IMR-90 (cell line): ENCODE measurements at regions not wholly inside any gene's neighbourhood (a gene's known extent, or its start where the extent isn't known, plus 50 kb on each side); places are given as distances from the start of the nearest gene placed in this dataset.

Source experiments
- BHLHE40 ChIP-seq: fragments of 150-350 bp; IDR thresholded peaks from 2 replicates; pipeline ENCODE4 v1.6.1; 2016; ENCODE audit warnings: mild to moderate bottlenecking, low read depth, low read length
- CEBPB ChIP-seq: IDR thresholded peaks from 2 replicates; pipeline ENCODE4 v1.6.1; 2012; ENCODE audit warnings: low read depth, low read length, improper control_type of control experiment
- FOS ChIP-seq: fragments of 150-350 bp; IDR thresholded peaks from 2 replicates; pipeline ENCODE4 v1.6.1; 2016; ENCODE audit warnings: low read depth, low read length
- MAFK ChIP-seq: IDR thresholded peaks from 2 replicates; pipeline ENCODE4 v1.6.1; 2012; ENCODE audit warnings: low read depth, low read length, improper control_type of control experiment
- MAZ ChIP-seq: IDR thresholded peaks from 2 replicates; pipeline ENCODE4 v1.6.1; 2012; ENCODE audit warnings: low read depth, mild to moderate bottlenecking, low read length, improper control_type of control experiment, moderate library complexity, borderline replicate concordance
- MXI1 ChIP-seq: IDR thresholded peaks from 2 replicates; pipeline ENCODE4 v1.6.1; 2012; ENCODE audit warnings: low read depth, mild to moderate bottlenecking, low read length, moderate library complexity, borderline replicate concordance
- POLR2A ChIP-seq: IDR thresholded peaks from 2 replicates; pipeline ENCODE4 v1.6.1; 2012; ENCODE audit warnings: mild to moderate bottlenecking, low read depth, low read length
- RAD21 ChIP-seq: IDR thresholded peaks from 2 replicates; pipeline ENCODE4 v1.6.1; 2012; ENCODE audit warnings: low read length, improper control_type of control experiment
- RCOR1 ChIP-seq: IDR thresholded peaks from 2 replicates; pipeline ENCODE4 v1.6.1; 2012; ENCODE audit warnings: mild to moderate bottlenecking, low read length, improper control_type of control experiment; ENCODE audit not compliant: insufficient replicate concordance
- RFX5 ChIP-seq: IDR thresholded peaks from 2 replicates; pipeline ENCODE4 v1.8.0; 2012; ENCODE audit warnings: low read depth, mild to moderate bottlenecking, low read length, moderate library complexity
- SMC3 ChIP-seq: fragments of 150-350 bp; IDR thresholded peaks from 2 replicates; pipeline ENCODE4 v1.6.1; 2016; ENCODE audit warnings: low read depth, mild to moderate bottlenecking, antibody characterized with exemption, low read length, moderate library complexity
- TF ChIP-seq, protein P1 (sequence below): conservative IDR thresholded peaks from 2 replicates; pipeline ENCODE4 v1.5.1; 2012; ENCODE audit warnings: mild to moderate bottlenecking, low read depth, low read length, improper control_type of control experiment
- TF ChIP-seq, protein P2 (sequence below): fragments of 150-350 bp; IDR thresholded peaks from 2 replicates; pipeline ENCODE4 v1.6.1; 2017; ENCODE audit warnings: mild to moderate bottlenecking, antibody characterized with exemption, low read length, low read depth

DNA sequence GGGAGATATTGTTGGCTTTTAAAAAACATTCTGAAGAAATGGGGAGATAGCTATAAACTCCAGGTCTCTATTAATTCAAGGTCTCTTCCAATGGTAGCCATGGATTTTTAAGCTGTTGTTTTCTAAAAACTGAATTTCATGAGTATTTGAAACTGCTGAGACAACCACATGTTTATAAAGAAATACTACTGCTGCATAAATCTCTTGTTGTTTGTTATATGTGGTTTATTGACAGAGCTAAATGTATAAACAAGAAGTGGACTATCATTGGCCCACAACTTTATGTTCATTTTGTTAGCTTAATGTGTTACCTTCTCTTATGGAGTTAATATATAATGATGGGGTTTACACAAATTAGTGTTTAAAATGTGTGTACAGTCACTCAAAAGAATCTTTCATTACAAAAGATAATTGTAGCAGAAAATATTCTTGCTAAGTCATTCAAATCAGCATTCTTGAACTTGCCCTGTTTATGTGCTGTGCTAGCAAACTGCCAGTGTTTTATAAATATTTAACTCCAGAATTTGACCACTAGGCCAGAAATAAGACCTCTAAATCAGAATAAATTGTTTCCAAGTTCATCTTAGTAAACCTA, 242.1 kb downstream of the TMX3 start:
- TF ChIP-seq, protein P1, sequence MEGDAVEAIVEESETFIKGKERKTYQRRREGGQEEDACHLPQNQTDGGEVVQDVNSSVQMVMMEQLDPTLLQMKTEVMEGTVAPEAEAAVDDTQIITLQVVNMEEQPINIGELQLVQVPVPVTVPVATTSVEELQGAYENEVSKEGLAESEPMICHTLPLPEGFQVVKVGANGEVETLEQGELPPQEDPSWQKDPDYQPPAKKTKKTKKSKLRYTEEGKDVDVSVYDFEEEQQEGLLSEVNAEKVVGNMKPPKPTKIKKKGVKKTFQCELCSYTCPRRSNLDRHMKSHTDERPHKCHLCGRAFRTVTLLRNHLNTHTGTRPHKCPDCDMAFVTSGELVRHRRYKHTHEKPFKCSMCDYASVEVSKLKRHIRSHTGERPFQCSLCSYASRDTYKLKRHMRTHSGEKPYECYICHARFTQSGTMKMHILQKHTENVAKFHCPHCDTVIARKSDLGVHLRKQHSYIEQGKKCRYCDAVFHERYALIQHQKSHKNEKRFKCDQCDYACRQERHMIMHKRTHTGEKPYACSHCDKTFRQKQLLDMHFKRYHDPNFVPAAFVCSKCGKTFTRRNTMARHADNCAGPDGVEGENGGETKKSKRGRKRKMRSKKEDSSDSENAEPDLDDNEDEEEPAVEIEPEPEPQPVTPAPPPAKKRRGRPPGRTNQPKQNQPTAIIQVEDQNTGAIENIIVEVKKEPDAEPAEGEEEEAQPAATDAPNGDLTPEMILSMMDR = no peak
- TF ChIP-seq RAD21 (no peak), MAZ (no peak), POLR2A (no peak), RFX5 (no peak), CEBPB (no peak), BHLHE40 (no peak), SMC3 (no peak), MXI1 (no peak), FOS (no peak), MAFK (no peak), RCOR1 (no peak)
- TF ChIP-seq, protein P2, sequence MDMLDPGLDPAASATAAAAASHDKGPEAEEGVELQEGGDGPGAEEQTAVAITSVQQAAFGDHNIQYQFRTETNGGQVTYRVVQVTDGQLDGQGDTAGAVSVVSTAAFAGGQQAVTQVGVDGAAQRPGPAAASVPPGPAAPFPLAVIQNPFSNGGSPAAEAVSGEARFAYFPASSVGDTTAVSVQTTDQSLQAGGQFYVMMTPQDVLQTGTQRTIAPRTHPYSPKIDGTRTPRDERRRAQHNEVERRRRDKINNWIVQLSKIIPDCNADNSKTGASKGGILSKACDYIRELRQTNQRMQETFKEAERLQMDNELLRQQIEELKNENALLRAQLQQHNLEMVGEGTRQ = no peak
